ENCODE measurements at regions not wholly inside any gene's neighbourhood (a gene's known extent, or its start where the extent isn't known, plus 50 kb on each side); places are given as distances from the start of the nearest gene placed in this dataset.
"Not testable (repeated sequence)": the region's sequence is repeated elsewhere in the genome, so short reads cannot be mapped to it uniquely, and the experiment has no call there.

DNA sequence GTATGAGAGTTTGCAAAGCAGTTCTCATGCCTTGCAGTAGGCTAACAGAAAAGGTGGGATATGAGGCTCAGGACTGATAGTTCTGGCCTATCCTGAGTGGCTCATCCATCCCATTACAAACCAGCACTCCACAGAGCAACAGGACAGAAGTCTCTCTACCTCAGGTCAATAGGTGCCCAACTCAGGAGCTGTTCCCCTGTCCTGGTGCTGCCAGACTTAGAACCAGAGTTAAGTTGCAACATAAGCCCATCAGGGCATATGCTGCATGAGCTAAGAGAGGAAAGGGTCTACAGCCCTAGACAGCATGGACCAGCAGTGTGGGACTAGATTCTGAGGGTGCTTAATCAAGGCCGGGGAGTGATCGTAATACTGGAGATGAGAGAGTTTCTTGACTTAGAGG, 104.8 kb upstream of the ECI2 start:
- intact Hi-C loops (cut with DNase I), result no loop called here
- DNase-seq (ENCODE audit: low spot score), result no peak

DNA sequence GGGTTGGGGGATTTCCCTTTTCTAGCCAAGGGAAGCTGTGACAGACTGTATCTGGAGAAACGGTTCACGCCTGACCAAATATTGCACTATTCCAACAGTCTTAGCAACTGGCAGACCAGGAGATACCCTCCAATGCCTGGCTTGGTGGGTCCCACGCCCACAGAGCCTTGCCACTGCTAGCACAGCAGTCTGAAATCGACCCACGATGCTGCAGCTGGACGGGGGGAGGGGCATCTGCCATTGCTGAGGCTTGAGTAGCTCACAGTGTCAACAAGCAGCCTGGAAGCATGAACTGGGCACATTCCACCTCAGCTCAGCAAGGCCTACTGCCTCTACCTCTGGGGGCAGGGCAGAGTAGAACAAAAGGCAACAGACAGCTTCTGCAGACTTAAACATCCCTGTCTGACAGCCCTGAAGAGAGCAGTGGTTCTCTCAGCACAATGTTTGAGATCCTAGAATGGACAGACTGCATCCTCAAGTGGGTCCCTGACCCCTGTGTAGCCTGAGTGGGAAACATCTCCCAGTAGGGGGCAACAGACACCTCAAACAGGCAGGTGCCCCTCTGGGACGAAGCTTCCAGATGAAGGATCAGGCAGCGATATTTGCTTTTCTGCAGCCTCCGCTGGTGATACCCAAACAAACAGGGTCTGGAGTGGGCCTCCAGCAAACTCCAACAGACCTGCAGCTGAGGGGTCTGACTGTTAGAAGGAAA, 89.9 kb upstream of the ECI2 start:
- intact Hi-C loops (cut with DNase I), result no loop called here
- no peak for DNase-seq (ENCODE audit: low spot score)

DNA sequence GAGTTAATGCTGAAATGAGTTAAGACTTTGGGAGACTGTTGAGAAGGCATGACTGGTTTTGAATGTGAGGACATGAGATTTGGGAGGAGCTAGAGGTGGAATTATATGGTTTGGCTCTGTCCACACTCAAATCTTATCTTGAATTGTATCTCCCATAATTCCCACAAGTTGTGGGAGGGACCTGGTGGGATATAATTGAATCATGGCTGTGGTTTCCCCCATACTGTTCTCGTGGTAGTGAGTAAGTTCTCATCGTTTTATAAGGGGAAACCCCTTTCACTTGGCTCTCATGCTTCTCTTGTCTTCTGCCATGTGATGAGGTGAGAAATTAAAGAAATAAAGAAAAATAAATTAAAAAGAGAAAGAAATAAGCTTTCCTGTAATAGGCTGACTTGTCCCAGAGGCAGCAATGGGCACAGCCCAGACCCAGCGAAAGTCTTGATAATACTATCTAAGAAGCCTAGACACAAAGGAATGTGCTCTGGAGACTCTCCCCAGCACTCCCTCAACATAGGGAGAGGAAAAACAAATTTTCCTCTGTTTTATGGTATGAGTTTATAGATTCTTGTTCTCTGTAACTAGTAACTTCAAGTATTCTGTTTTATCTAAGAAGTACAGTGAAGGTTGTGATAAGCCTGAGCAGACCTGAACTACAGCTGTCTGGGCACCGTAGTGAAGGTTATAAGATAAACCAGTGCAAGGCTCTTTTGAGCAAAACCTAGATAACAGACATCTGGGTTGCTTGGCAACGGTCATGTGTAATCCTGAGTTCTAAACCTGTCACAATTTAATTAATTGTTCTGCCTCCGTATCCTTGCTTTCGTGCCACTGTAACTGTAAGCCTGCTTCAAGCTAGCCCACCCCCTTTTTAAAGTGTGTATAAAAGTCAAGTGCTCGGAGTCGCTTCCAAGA, 88.9 kb upstream of the ECI2 start:
- intact Hi-C loops (cut with DNase I), result no loop called here
- DNase-seq (ENCODE audit: low spot score), result no peak

DNA sequence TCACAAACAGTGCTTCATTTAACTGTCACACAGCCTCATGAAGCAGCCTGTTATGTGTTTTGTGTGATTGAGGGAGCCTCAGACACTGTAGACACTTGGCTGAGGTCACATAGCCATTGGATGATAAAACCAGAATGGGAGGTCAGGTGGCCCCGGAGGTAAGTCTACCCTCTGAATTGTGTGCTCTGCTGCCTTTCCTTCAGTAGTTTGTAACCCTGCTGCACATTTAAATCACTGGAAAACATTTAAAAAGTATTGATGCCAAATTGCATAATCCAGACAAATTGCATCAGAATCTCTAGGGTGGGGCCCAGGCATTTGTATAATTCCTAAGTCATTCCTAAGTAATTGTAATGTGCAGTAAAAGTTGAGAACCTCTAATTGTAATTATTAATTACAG, 85.2 kb upstream of the ECI2 start:
- intact Hi-C loops (cut with DNase I), result no loop called here
- no peak for DNase-seq (ENCODE audit: low spot score)

DNA sequence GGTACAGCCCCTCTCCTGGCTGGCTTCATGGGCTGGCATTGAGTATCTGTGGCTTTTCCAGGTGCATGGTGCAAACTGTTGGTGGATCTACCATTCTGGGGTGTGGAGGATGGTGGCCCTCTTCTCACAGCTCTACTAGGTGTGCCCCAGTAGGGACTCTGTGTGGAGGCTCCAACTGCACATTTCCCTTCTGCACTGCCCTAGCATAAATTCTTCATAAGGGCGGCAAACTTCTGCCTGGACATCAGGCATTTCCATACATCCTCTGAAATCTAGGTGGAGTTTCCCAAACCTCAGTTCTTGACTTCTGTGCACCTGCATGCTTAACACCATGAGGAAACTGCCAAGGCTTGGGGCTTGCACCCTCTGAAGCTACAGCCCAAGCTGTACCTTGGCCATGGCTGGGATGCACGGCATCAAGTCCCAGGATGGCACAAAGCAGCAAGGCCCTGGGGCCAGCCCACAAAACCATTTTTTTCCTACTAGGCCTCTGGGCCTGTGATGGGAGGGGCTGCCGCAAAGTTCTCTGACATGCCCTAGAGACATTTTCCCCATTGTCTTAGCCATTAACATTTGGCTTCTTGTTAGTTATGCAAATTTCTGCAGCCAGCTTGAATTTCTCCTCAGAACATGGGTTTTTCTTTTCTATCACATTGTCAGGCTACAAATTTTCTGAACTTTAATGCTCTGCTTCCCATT, 83.4 kb upstream of the ECI2 start:
- DNase-seq (ENCODE audit: low spot score); intact Hi-C loops (cut with DNase I): not testable (repeated sequence)

DNA sequence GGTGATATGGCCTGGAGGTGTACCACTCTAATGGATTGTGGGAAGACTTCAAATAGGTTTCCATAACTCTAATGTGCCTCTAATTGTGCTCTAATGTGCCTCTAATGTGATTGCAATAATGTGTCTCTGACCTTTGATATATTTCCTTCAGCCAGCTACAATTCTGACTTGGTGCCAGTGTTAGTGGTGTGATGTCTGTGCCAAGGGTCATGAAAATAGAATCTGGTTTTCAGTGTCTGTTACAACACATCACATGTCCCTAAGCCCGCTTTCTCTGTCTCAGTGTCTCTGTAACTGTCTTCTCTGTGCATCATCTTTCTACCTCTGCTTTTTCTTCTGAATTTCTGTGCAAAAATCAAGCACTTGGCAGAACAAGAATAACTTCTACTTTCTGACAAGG, 77.2 kb upstream of the ECI2 start:
- intact Hi-C loops (cut with DNase I), result no loop called here
- DNase-seq (ENCODE audit: low spot score), result no peak

DNA sequence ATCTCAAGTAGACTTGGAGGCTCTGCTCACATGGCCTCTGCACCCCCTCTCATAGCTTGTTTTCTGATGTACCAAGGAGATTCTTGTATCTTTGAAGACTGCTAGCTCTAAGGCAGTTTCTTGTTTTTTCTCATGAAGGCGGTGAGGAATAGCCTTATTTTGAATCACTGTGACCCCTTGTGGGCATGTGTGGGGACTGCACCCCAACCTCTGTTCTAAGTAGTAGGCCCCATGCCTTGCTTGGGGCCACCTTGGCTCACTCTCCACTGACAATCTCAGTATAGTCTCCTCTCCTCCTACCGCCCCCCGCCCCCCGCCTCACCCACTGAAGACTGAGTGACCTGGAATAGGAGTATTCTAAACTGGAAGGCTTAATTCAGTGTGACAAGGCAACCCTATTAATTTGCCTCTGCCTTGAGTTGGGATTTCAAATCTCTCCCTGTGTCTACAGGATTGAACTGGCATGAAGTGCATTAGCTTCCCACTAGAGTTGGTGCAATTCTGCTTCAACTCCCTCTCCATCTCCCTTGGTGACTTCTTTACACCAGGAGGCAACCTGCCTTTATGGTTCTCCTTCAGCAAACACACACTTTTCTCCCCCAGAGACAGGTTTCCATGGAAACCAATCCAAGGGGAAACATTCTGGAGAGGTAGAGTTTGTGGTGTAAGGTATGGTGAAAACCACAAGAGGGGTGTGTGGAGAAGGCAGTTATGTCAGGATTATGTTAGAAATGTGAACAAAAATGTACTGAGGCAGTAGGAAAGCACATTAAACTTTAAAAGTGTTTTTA, 75.4 kb upstream of the ECI2 start:
- DNase-seq (ENCODE audit: low spot score), result peak; percentile 84
- intact Hi-C loops (cut with DNase I), result no loop called here

DNA sequence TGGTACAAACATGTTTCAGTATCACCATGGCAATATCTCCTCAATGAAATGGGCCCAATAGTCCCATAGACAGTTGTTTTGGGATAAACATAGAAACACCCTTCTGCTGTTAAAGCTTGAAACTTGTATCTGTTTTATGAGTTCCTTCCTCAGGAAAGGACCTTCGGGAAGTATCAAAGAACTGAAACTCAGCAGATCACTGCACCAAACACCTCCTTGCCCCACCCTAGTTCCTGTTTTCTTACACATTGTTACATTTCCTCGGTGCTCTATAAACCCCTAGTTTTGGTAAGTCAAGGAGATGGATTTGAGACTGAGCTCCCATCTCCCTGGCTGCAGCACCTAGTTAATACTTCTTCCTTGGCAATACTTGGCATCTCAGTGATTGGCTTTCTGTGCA, 73.8 kb upstream of the ECI2 start:
- DNase-seq (ENCODE audit: low spot score), result no peak
- intact Hi-C loops (cut with DNase I), result no loop called here

DNA sequence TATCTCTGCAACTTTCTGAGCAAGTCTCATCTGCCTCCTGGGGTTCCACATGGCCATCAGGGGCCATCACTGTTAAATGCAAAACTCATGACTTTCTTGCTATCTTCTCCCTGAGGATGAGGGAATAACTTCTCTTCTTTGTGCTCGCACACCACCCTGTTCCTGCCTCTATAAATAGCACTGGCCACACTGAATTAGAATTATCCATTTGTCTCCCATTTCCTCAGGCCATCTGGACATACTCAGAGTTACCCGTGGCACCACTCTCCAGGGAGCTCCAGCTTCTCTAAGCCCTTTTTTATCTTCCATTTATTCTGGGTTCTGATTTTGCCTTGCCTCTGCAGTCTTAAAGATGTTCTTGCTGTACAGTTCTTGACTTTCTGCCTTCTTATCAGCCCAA, 72.8 kb upstream of the ECI2 start:
- no peak for DNase-seq (ENCODE audit: low spot score)
- intact Hi-C loops (cut with DNase I), result no loop called here

DNA sequence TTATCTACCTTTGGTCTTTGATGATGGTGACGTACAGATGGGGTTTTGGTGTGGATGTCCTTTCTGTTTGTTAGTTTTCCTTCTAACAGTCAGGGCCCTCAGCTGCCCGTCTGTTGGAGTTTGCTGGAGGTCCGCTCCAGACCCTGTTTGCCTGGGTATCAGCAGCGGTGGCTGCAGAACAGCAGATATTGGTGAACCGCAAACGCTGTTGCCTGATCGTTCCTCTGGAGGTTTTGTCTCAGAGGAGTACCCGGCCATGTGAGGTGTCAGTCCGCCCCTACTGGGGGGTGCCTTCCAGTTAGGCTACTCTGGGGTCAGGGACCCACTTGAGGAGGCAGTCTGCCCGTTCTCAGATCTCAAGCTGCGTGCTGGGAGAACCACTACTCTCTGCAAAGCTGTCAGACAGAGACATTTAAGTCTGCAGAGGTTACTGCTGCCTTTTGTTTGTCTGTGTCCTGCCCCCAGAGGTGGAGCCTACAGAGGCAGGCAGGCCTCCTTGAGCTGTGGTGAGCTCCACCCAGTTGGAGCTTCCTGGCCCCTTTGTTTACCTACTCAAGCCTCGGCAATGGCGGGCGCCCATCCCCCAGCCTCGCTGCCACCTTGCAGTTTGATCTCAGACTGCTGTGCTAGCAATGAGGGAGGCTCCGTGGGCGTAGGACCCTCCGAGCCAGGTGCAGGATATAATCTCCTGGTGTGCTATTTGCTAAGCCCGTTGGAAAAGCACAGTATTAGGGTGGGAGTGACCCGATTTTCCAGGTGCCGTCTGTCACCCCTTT, 68.5 kb upstream of the ECI2 start:
- DNase-seq (ENCODE audit: low spot score); intact Hi-C loops (cut with DNase I): not testable (repeated sequence)

DNA sequence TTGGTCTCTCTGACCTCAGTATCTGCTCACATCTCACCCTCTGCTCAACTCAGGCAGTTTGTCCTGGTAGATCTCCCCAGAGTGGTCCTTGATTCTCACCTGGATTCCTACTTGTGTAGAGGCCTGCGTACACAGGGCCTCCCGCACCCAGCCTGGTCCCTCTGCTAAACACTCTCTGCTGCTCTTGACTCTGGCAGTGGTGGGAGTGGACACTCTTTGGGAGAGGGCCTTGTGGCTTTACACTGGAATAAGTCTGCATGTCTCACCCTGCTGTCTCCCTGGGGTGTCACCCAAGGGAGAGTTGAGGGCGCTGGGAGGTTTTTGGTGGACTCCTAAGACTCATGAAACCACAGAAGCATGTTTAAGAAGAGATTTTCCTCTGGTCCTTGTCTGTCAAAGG, 57.3 kb upstream of the ECI2 start:
- intact Hi-C loops (cut with DNase I), result no loop called here
- no peak for DNase-seq (ENCODE audit: low spot score)

DNA sequence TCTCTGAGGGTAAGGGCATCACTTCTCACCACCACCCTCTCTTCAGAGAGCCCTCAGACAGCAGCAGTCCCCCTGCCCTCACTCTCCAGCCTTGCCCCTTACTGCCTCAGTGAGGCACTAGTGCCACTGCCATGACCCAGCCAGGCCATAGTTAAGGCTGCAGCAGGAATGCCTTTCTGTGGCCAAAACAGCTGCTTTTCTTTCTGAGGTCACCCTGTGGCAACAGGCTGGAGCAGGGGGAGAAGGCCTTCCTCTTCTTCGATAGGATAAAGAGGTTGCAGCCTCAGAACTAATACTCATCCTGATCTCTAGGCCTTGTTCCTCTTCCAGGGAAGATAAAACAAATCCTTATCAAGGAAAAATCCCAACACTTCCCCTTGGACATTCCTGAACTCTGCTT, 56.8 kb upstream of the ECI2 start:
- intact Hi-C loops (cut with DNase I), result no loop called here
- no peak for DNase-seq (ENCODE audit: low spot score)

DNA sequence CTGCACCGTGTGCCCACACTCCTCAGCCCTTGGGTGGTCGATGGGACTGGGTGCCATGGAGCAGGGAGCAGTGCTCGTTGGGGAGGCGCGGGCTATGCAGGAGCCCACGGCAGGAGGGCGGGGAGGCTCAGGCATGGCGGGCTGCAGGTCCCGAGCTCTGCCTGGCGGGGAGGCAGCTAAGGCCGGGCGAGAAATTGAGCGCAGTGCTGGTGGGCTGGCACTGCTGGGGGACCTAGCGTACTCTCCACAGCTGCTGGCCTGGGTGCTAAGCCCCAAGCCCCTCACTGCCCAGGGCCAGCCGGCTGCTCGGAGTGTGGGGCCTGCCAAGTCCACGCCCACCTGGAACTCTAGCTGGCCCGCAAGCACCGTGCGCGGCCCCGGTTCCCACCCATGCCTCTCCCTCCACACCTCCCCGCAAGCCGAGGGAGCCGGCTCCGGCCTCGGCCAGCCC, 55.9 kb upstream of the ECI2 start:
- no peak for DNase-seq (ENCODE audit: low spot score)
- intact Hi-C loops (cut with DNase I), result no loop called here

DNA sequence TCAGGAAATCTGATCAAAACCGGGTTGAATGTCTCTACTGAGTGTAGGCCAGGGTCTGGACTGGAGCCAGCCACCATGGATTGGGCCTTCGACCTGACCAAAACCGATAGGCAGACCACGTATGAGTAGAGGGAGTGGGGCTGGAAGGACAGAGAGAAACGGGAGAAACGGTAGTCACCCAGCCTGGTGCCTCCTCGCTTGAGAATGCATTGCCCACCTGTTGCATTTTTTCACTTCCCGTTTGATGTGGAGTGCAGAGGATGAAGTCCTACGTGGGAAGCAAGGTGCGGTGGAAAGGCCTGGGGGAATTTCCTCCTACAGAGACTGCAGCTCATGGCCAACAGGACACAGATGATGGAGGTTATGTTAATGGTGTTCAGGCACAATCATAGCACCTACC, 53.9 kb upstream of the ECI2 start:
- intact Hi-C loops (cut with DNase I), result no loop called here

DNA sequence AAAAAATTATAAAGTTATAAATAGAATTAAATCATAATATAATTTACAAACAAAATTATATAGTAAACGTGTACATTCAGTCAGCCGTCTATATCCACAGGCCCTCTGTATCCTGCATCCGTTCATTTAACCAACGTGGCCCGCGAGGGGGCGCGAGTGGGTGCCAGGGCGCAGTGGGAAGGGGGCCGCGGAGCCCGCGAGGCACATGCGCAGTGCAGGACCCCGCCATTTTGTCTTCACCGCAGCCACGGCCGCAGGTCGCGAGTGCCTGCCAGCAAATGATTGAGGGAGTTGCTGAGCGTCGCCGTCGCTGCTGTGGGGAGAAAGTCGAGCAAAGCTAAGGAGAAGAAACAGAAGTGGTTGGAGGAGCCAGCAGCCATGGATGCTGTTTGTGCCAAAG, 53.4 kb upstream of the ECI2 start:
- no peak for DNase-seq (ENCODE audit: low spot score)
- intact Hi-C loops (cut with DNase I), result no loop called here

More for the DNA sequence above, 53.9 kb upstream of the ECI2 start:
- DNase-seq (ENCODE audit: low spot score), result no peak

DNA sequence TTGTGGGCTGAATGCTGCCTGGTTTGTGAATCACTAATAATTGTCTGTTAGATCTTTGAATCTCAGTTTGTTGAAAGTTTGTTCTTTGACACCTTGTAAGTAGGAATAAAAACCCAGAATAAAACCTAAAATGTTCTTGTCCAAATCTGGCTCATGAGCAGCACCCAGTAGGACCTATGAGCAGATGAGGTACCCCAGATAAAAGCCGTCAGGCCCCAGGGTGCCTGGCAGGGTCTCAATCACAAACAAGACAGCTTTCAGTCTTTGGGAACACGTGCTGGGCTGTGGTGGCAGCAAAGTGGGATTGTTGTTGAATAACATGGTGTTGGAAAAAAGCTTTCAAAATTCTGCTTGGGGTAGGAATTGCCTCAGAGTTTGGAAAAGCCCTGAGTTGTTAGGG, 52.1 kb upstream of the ECI2 start:
- intact Hi-C loops (cut with DNase I), result no loop called here
- no peak for DNase-seq (ENCODE audit: low spot score)

DNA sequence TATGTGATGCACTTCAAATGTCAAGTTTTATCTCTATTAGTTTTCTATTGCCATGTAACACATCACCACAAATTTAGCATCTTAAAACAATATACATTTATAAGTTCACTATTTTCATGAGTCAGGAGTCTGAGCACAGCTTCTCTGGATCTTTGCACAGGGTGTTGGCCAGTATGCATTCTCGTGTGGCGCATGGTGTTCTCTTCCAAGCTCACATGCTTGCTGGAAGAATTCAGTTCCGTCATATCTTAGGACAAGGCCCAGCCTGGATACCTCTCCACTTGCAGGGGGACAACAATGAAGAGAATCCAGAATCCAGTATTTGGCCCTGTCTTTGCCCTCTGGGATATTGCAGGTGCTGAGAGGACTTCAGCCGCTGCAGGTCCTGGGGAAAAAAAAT, 51.0 kb upstream of the ECI2 start:
- intact Hi-C loops (cut with DNase I), result no loop called here
- no peak for DNase-seq (ENCODE audit: low spot score)

DNA sequence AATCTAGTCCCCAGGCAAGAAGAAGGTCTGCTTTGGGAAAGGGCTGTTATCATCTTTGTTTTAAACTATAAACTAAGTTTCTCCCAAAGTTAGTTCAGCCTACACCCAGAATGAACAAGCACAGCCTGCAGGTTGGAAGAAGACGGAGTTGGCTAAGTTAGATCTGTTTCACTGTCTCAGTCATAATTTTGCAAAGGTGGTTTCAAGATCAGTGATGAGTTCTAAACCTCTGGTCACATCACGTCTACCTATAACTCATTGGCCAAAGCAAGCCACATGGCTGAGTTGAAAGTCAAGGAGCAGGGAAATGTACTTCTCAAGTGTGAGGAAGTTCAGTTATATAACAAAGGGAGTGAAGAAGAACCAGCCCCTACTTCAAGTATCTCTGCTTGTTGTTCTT, 50.5 kb upstream of the ECI2 start:
- intact Hi-C loops (cut with DNase I), result no loop called here
- no peak for DNase-seq (ENCODE audit: low spot score)

DNA sequence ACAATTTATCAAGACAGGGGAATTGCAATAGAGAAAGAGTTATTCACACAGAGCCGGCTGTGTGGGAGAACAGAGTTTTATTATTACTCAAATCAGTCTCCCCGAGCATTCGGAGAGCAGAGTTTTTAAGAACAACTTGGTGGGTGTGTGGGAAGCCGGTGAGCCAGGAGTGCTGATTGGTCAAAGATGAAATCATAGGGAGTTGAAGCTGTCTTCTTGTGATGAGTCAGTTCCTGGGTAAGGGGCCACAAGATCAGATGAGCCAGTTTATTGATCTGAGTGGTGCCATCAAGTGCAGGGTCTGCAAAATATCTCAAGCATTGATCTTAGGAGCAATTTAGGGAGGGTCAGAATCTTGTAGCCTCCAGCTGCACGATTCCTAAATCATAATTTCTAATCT, 50.0 kb upstream of the ECI2 start:
- intact Hi-C loops (cut with DNase I), result no loop called here
- no peak for DNase-seq (ENCODE audit: low spot score)
